A549 (cell line): ENCODE measurements at regions not wholly inside any gene's neighbourhood (a gene's known extent, or its start where the extent isn't known, plus 50 kb on each side); places are given as distances from the start of the nearest gene placed in this dataset.

ENCODE experiments used
- ATAC-seq, 2 experiments: fragments of 200-7000 bp in 1 of 2; fragments of >200 bp in 1 of 2; cut with Nextera tagmentation in 1 of 2; cut with Tn5 transposase in 1 of 2; 3 replicates each; pipeline versions ENCODE4 v1.8.0 to v1.9.1; 2018 to 2020; ENCODE audit warnings: mild to moderate bottlenecking in 1 of 2, moderate library complexity in 1 of 2
- CTCF ChIA-PET: fragments of 300-600 bp; sonication (Branson Sonifier 250); formaldehyde crosslinking; extraction: SDS; loops from one replicate; lab custom pipeline; 2021; ENCODE audit warnings: antibody characterized with exemption, inconsistent platforms; lab: Yijun Ruan, JAX
- POLR2A ChIA-PET: fragments of 350-600 bp; formaldehyde crosslinking; extraction: SDS; loops from one replicate; lab custom pipeline; 2021; ENCODE audit warnings: antibody characterized with exemption, inconsistent platforms; lab: Yijun Ruan, JAX
- DNase-seq, 2 experiments: peaks; one replicate each; pipeline versions ENCODE4 v3.0.0 to v3.0.0-alpha.2; 2011 to 2016; ENCODE audit warnings: low read depth in 1 of 2, low spot score in 1 of 2
- FAIRE-seq: peaks from 2 replicates; lab custom pipeline; 2011; peaks lifted over from hg19 to GRCh38; lab: Jason Lieb, UNC
- H3K27ac ChIP-seq, 2 experiments: fragments of >200 bp; sonication (Bioruptor Twin); formaldehyde crosslinking; 3 replicates each; pipeline ENCODE4 v1.5.1; 2016 to 2017
- H3K4me1 ChIP-seq: fragments of >200 bp; sonication (Bioruptor Twin); formaldehyde crosslinking; 3 replicates; pipeline ENCODE4 v1.6.1; 2016
- H3K4me2 ChIP-seq: fragments of >200 bp; sonication (Bioruptor Twin); formaldehyde crosslinking; 3 replicates; pipeline ENCODE4 v1.6.1; 2016
- H3K4me3 ChIP-seq: fragments of >200 bp; sonication (Bioruptor Twin); formaldehyde crosslinking; 3 replicates; pipeline ENCODE4 v1.5.1; 2016
- H3K9me3 ChIP-seq: fragments of >200 bp; sonication (Bioruptor Twin); formaldehyde crosslinking; 3 replicates; pipeline ENCODE4 v1.6.1; 2016
- ATOH8 ChIP-seq: fragments of 250-450 bp; sonication (Bioruptor Pico); IDR thresholded peaks from 2 replicates; pipeline ENCODE4 v1.5.0; 2020; ENCODE audit warnings: low read depth, mild to moderate bottlenecking, moderate library complexity
- BHLHE40 ChIP-seq: IDR thresholded peaks from 2 replicates; pipeline ENCODE4 v1.6.1; 2012; ENCODE audit warnings: low read depth, low read length, inconsistent platforms
- CHD2 ChIP-seq: fragments of 150-350 bp; IDR thresholded peaks from 2 replicates; pipeline ENCODE4 v1.6.1; 2014; ENCODE audit warnings: low read length; ENCODE audit not compliant: partially characterized antibody
- ESRRA ChIP-seq: fragments of 150-350 bp; IDR thresholded peaks from 2 replicates; pipeline ENCODE4 v1.6.1; 2014; ENCODE audit warnings: mild to moderate bottlenecking, low read length, borderline replicate concordance
- HES2 ChIP-seq: fragments of >200 bp; sonication (Bioruptor Twin); formaldehyde crosslinking; IDR thresholded peaks from 2 replicates; pipeline ENCODE4 v1.6.1; 2016
- HEYL ChIP-seq: fragments of 250-450 bp; sonication (Bioruptor Pico); IDR thresholded peaks from 2 replicates; pipeline ENCODE4 v1.8.0; 2021; ENCODE audit warnings: mild to moderate bottlenecking, moderate library complexity
- HOXB13 ChIP-seq: fragments of 250-450 bp; sonication (Bioruptor Pico); IDR thresholded peaks from 2 replicates; pipeline ENCODE4 v1.5.0; 2020; ENCODE audit warnings: low read depth, mild to moderate bottlenecking, moderate library complexity
- JUN ChIP-seq, 2 experiments: fragments of >200 bp; sonication (Bioruptor Twin); formaldehyde crosslinking; IDR thresholded peaks; 2 replicates in 1 of 2; 3 replicates in 1 of 2; pipeline ENCODE4 v1.6.1; 2016 to 2017
- KDM5A ChIP-seq: fragments of 200-600 bp; sonication (generic); IDR thresholded peaks from 2 replicates; pipeline ENCODE4 v1.6.1; 2016; ENCODE audit warnings: antibody characterized with exemption, mild to moderate bottlenecking
- MAFK ChIP-seq: fragments of 450-650 bp; IDR thresholded peaks from 2 replicates; pipeline ENCODE4 v1.6.1; 2014; ENCODE audit not compliant: partially characterized antibody
- MAZ ChIP-seq: fragments of 150-350 bp; IDR thresholded peaks from 2 replicates; pipeline ENCODE4 v1.6.1; 2014; ENCODE audit warnings: antibody characterized with exemption, low read depth, low read length, borderline replicate concordance
- MYC ChIP-seq: IDR thresholded peaks from 2 replicates; pipeline ENCODE4 v1.6.1; 2012; ENCODE audit warnings: mild to moderate bottlenecking, inconsistent platforms, low read length, improper control_type of control experiment, borderline replicate concordance
- NFE2L2 ChIP-seq: fragments of 150-350 bp; conservative IDR thresholded peaks from 2 replicates; pipeline ENCODE4 v1.6.1; 2014; ENCODE audit warnings: low read length
- NPAS2 ChIP-seq: fragments of 250-450 bp; sonication (Bioruptor Pico); IDR thresholded peaks from 2 replicates; pipeline ENCODE4 v1.8.0; 2022; ENCODE audit warnings: mild to moderate bottlenecking, moderate library complexity, borderline replicate concordance
- POLR2A ChIP-seq: IDR thresholded peaks from 2 replicates; pipeline ENCODE4 v1.6.1; 2012; ENCODE audit warnings: mild to moderate bottlenecking, low read length
- POLR2AphosphoS2 ChIP-seq: conservative IDR thresholded peaks from 2 replicates; pipeline ENCODE4 v1.6.1; 2012; ENCODE audit warnings: low read length, improper control_type of control experiment, inconsistent platforms
- RARB ChIP-seq: fragments of 250-450 bp; sonication (Bioruptor Pico); IDR thresholded peaks from 2 replicates; pipeline ENCODE4 v1.8.0; 2021; ENCODE audit warnings: mild to moderate bottlenecking, moderate library complexity
- REST ChIP-seq: fragments of 200-600 bp; sonication (generic); IDR thresholded peaks from 2 replicates; pipeline ENCODE4 v1.6.1; 2016; ENCODE audit warnings: antibody characterized with exemption, mild to moderate bottlenecking, moderate library complexity
- ZFP36 ChIP-seq: fragments of 450-650 bp; IDR thresholded peaks from 2 replicates; pipeline ENCODE4 v1.6.1; 2014; ENCODE audit warnings: borderline replicate concordance; ENCODE audit not compliant: partially characterized antibody
- WGBS: methylation state at CpG from one replicate; pipeline ENCODE4 v1.1.6; 2017; ENCODE audit errors: missing lambda C conversion rate; 5-methylcytosine and 5-hydroxymethylcytosine counted together

- H3K4me1 ChIP-seq = no peaks in the 10 kb centered on the region
- FAIRE-seq (no peak), DNase-seq (no peak), ATAC-seq (no peak)
- POLR2A ChIA-PET = no interaction called here
- no peak overlapping the region for H3K4me2 ChIP-seq
- H3K4me3 ChIP-seq = no peak overlapping the region
- CTCF ChIA-PET = no interaction called here
- no peak overlapping the region for H3K27ac ChIP-seq
- WGBS = 0% methylated on average over 2 of the region's 2 CpGs
- H3K9me3 ChIP-seq = no peaks in the 10 kb centered on the region
- TF ChIP-seq CHD2 (no peak), ESRRA (no peak), BHLHE40 (no peak), POLR2A (no peak), MAZ (no peak), MAFK (no peak), MYC (no peak), RARB (no peak), POLR2AphosphoS2 (no peak), NPAS2 (CRISPR knock-in tag) (no peak), JUN (IDR thresholded peaks at IDR 0.05) (no peak), HES2 (no peak), ATOH8 (CRISPR knock-in tag) (no peak), ZFP36 (no peak), KDM5A (no peak)
Observed at GRCh38 chr7:104048055-104048454, 58.6 kb upstream of the RELN start.

GRCh38 chr7:104045183-104045582, 55.7 kb upstream of the RELN start:
- TF ChIP-seq HEYL (no peak), REST (peak; percentile 44; the same call in 1 of the 2 replicates), HOXB13 (CRISPR knock-in tag) (no peak)
- DNase-seq (no peak), FAIRE-seq (no peak), ATAC-seq (no peak)
- no peak overlapping the region for H3K27ac ChIP-seq
- H3K4me1 ChIP-seq = no peaks in the 10 kb centered on the region
- CTCF ChIA-PET = interaction anchor here (1.2 to 1.4 kb wide), 2 partner anchors 13 to 473 kb away, joined by 3 read pairs; no protein-coding TSS in a partner anchor
- no peak overlapping the region for H3K4me3 ChIP-seq
- H3K4me2 ChIP-seq = no peak overlapping the region
- H3K9me3 ChIP-seq = no peaks in the 10 kb centered on the region
- POLR2A ChIA-PET = no interaction called here
- WGBS = 36% methylated on average over 3 of the region's 3 CpGs

GRCh38 chr7:104040666-104041065, 51.2 kb upstream of the RELN start:
- no peak overlapping the region for H3K4me2 ChIP-seq
- 32% methylated on average over 7 of the region's 7 CpGs for WGBS
- no peak overlapping the region for H3K27ac ChIP-seq
- no peaks in the 10 kb centered on the region for H3K9me3 ChIP-seq
- CTCF ChIA-PET = no interaction called here
- no peak for ATAC-seq
- no peak for DNase-seq
- POLR2A ChIA-PET = no interaction called here
- TF ChIP-seq MAFK = peak; percentile 34
- no peak for TF ChIP-seq CHD2
- TF ChIP-seq NFE2L2 = no peak
- no peaks in the 10 kb centered on the region for H3K4me1 ChIP-seq
- no peak overlapping the region for H3K4me3 ChIP-seq
- FAIRE-seq = no peak
